Keratinocyte (primary cell): ENCODE measurements at regions not wholly inside any gene's neighbourhood (a gene's known extent, or its start where the extent isn't known, plus 50 kb on each side); places are given as distances from the start of the nearest gene placed in this dataset.

Experiments used
- DNase-seq: peaks from one replicate; pipeline ENCODE4 v3.0.0-alpha.2; 2011; ENCODE audit warnings: low read depth, missing footprints, low spot score
- FAIRE-seq: peaks from 2 replicates; lab custom pipeline; 2011; peaks lifted over from hg19 to GRCh38; lab: Jason Lieb, UNC
- H2AFZ ChIP-seq: 2 replicates; pipeline ENCODE4 v1.6.0; 2012; ENCODE audit warnings: low read length, control low read depth, inconsistent platforms; ENCODE audit not compliant: control insufficient read depth
- H3K27ac ChIP-seq: 2 replicates; pipeline ENCODE4 v1.5.1; 2011; ENCODE audit warnings: low read length; ENCODE audit not compliant: control insufficient read depth, insufficient read depth
- H3K27me3 ChIP-seq: 3 replicates; pipeline ENCODE4 v1.6.0; 2011; ENCODE audit warnings: low read length; ENCODE audit not compliant: control insufficient read depth, insufficient read depth; ENCODE audit errors: extremely low read depth
- H3K36me3 ChIP-seq, 2 experiments: 2 replicates in 1 of 2; 3 replicates in 1 of 2; pipeline ENCODE4 v1.5.1; 2011; ENCODE audit warnings: low read length in 2 of 2, mild to moderate bottlenecking in 1 of 2; ENCODE audit not compliant: control insufficient read depth in 2 of 2, insufficient read depth in 2 of 2; ENCODE audit errors: extremely low read depth in 1 of 2
- H3K4me1 ChIP-seq: 3 replicates; pipeline ENCODE4 v1.5.1; 2011; ENCODE audit warnings: low read length; ENCODE audit not compliant: control insufficient read depth, insufficient read depth; ENCODE audit errors: extremely low read depth
- H3K4me2 ChIP-seq: 3 replicates; pipeline ENCODE4 v1.6.0; 2011; ENCODE audit warnings: low read depth, low read length; ENCODE audit not compliant: control insufficient read depth, insufficient read depth; ENCODE audit errors: extremely low read depth
- H3K4me3 ChIP-seq, 3 experiments: fragments of 200-600 bp in 1 of 3; sonication (generic) in 1 of 3; 2 replicates in 2 of 3; 3 replicates in 1 of 3; pipeline ENCODE4 v1.5.1; 2011 to 2016; ENCODE audit warnings: low read length in 3 of 3, mild to moderate bottlenecking in 3 of 3, control low read depth in 2 of 3, inconsistent platforms in 1 of 3, low read depth in 1 of 3, mixed read lengths in 1 of 3, mixed run types in 1 of 3, moderate library complexity in 1 of 3; ENCODE audit not compliant: control insufficient read depth in 2 of 3, insufficient read depth in 2 of 3; ENCODE audit errors: extremely low read depth in 1 of 3
- H3K79me2 ChIP-seq: 2 replicates; pipeline ENCODE4 v1.6.0; 2012; ENCODE audit warnings: low read length; ENCODE audit not compliant: control insufficient read depth, insufficient read depth
- H3K9ac ChIP-seq: 3 replicates; pipeline ENCODE4 v1.6.0; 2011; ENCODE audit warnings: low read length; ENCODE audit not compliant: control insufficient read depth, insufficient read depth; ENCODE audit errors: extremely low read depth
- H3K9me1 ChIP-seq: 3 replicates; pipeline ENCODE4 v1.6.0; 2011; ENCODE audit warnings: low read length; ENCODE audit not compliant: control insufficient read depth, insufficient read depth; ENCODE audit errors: extremely low read depth
- H3K9me3 ChIP-seq: 2 replicates; pipeline ENCODE4 v1.5.1; 2012; ENCODE audit warnings: low read depth, low read length; ENCODE audit not compliant: control insufficient read depth
- H4K20me1 ChIP-seq: 3 replicates; pipeline ENCODE4 v1.6.0; 2011; ENCODE audit warnings: low read length; ENCODE audit not compliant: control insufficient read depth, insufficient read depth; ENCODE audit errors: extremely low read depth
- CTCF ChIP-seq, 3 experiments: IDR thresholded peaks in 1 of 3; conservative IDR thresholded peaks in 1 of 3; optimal IDR thresholded peaks in 1 of 3; 2 replicates in 2 of 3; 3 replicates in 1 of 3; pipeline versions ENCODE3 to v1.5.1; 2011; ENCODE audit warnings: low read length in 3 of 3, mild to moderate bottlenecking in 3 of 3, moderate library complexity in 2 of 3, control low read depth in 1 of 3, inconsistent platforms in 1 of 3; ENCODE audit not compliant: insufficient read depth in 2 of 3; ENCODE audit errors: extremely low read depth in 1 of 3
- EZH2 ChIP-seq: IDR thresholded peaks from one replicate; pipeline ENCODE4 v1.6.1; 2012; ENCODE audit warnings: inconsistent platforms, mild to moderate bottlenecking, low read length, moderate library complexity
- dilution Hi-C: fragments of 300-500 bp; cut with MboI; formaldehyde crosslinking; loops from one replicate; pipeline ENCODE4 v1.7.0; 2020; ENCODE audit warnings: low sequenced_read_pairs; ENCODE audit not compliant: extremely low pct_ligation_motif_present

DNA sequence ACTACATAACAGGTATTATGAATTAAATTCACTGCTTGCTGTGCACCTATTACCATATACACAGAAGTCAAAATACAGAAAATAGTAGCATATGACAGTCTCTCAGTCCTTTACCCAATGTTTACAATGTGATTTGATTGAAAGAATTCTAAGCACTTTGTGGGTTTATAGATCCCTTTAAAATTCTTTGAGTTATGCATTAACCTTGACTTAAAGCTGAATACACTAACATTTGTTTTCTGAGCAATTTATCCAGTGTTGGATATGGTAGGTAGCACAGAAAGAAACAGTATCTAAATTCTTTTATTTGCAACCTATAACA is 230.8 kb upstream of the DDI1 start:
- H3K79me2 ChIP-seq, result no peaks in the 10 kb centered on the region
- no peak for TF ChIP-seq EZH2
- no peak for TF ChIP-seq CTCF (optimal IDR thresholded peaks at IDR 0.05 in 1 of 3, IDR thresholded peaks at IDR 0.05 in 1 of 3, conservative IDR thresholded peaks at IDR 0.05 in 1 of 3; ENCODE audit: extremely low read depth in 1 of 3, insufficient read depth in 2 of 3, low read length in 3 of 3)
- DNase-seq (no peak), FAIRE-seq (no peak)
- no peak overlapping the region for H2AFZ ChIP-seq
- H3K9me1 ChIP-seq, result no peaks in the 10 kb centered on the region
- no peaks in the 10 kb centered on the region for H4K20me1 ChIP-seq
- dilution Hi-C loops, result no loop called here
- H3K36me3 ChIP-seq, result no peaks in the 10 kb centered on the region
- no peak overlapping the region for H3K4me3 ChIP-seq
- H3K4me2 ChIP-seq, result no peak overlapping the region
- no peak overlapping the region for H3K9ac ChIP-seq
- H3K4me1 ChIP-seq, result peaks cover 6% of the 10 kb centered on the region
- H3K9me3 ChIP-seq, result no peaks in the 10 kb centered on the region
- H3K27me3 ChIP-seq, result no peaks in the 10 kb centered on the region
- H3K27ac ChIP-seq, result no peak overlapping the region

DNA sequence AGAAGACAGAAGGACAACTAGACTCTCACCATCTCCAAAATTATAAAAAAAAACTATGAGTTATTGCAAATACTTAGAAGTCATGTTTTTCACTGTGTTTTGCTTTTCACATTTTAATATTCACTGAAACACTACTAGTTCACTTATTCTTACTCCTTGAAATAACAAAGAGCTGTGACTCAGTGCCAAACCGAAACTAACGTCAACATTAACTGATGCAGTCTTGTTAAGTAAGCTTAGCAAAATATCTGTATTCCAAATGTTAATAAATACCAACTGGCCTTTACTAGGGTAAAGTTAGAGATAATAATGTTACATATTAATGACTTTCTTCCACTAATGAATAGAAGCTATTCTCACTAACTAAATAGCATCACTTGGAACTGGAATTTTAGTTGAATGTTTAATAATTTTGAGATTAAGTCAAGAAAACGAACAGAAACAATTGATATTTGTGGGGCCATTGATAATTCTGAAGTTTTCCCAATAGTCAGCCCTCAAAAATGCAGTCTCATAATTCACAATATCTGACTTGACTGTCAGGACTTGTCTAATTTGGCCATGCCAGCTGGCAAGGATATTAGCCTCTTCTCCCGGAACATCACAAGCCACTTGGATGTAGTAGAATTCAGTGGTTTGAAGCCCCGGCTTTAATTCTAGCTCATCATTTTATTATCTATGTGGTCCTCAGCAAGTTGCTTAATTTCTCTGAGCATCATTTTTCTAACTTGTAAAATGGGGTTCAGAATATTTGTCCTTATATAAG is 230.1 kb upstream of the DDI1 start:
- Histone ChIP-seq H3K9me1 (no peaks in the 10 kb centered on the region), H3K9ac (no peak overlapping the region), H3K4me2 (peak overlapping the region; percentile 59), H3K4me3 (no peak overlapping the region), H3K79me2 (no peaks in the 10 kb centered on the region), H3K27ac (no peak overlapping the region), H3K4me1 (peaks cover 6% of the 10 kb centered on the region), H3K27me3 (no peaks in the 10 kb centered on the region), H3K36me3 (no peaks in the 10 kb centered on the region), H4K20me1 (no peaks in the 10 kb centered on the region), H2AFZ (peak overlapping the region; percentile 14), H3K9me3 (no peaks in the 10 kb centered on the region)
- DNase-seq (no peak), FAIRE-seq (peak; percentile 36)
- TF ChIP-seq EZH2 (no peak), CTCF (optimal IDR thresholded peaks at IDR 0.05 in 1 of 3, IDR thresholded peaks at IDR 0.05 in 1 of 3, conservative IDR thresholded peaks at IDR 0.05 in 1 of 3; ENCODE audit: extremely low read depth in 1 of 3, insufficient read depth in 2 of 3, low read length in 3 of 3) (no peak)
- dilution Hi-C loops, result no loop called here
